ENCODE measurements at regions not wholly inside any gene's neighbourhood (a gene's known extent, or its start where the extent isn't known, plus 50 kb on each side); places are given as distances from the start of the nearest gene placed in this dataset.

DNA sequence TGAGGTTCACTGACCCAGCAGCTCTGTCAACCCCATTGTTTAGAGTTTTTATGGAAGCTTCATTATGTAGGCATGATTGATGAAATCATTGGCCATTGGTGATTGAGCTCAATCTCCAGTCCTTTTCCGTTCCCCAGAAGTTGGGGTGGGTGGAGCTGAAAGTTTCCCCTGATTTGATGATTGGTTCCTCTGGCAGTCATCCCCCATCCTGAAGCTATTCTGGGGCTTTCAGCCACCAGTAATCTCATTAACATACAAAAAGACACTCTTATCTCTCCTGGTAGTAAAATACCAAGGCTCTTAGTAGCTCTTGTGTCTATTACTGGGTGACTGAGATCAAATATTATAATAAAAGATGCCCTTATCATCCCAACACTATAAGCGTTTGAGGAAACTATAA, 67.1 kb downstream of the TANC2 start:
- H3K27ac ChIP-seq, result no peak overlapping the region
- TF ChIP-seq, protein P1, sequence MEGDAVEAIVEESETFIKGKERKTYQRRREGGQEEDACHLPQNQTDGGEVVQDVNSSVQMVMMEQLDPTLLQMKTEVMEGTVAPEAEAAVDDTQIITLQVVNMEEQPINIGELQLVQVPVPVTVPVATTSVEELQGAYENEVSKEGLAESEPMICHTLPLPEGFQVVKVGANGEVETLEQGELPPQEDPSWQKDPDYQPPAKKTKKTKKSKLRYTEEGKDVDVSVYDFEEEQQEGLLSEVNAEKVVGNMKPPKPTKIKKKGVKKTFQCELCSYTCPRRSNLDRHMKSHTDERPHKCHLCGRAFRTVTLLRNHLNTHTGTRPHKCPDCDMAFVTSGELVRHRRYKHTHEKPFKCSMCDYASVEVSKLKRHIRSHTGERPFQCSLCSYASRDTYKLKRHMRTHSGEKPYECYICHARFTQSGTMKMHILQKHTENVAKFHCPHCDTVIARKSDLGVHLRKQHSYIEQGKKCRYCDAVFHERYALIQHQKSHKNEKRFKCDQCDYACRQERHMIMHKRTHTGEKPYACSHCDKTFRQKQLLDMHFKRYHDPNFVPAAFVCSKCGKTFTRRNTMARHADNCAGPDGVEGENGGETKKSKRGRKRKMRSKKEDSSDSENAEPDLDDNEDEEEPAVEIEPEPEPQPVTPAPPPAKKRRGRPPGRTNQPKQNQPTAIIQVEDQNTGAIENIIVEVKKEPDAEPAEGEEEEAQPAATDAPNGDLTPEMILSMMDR (conservative IDR thresholded peaks at IDR 0.05), result no peak

DNA sequence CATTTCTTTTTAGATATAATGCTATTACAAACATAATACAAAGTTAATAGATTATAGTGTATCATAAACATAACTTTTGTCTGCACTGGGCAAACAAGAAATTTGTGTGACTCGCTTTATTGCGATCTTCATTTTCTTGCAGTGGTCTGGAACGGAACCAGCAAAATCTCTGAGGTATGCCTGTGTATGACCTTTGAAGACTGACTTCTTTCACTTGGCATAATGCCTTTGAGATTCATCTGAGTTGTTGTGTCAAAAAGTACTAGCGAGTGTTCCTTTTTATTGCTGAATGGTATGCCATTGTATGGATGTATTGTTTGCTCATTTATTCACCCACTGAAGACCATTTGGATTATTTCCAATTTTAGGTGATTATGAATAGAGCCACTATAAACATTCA, 69.2 kb downstream of the TANC2 start:
- TF ChIP-seq, protein P1 (conservative IDR thresholded peaks at IDR 0.05), result no peak
- H3K27ac ChIP-seq, result peak overlapping the region; percentile 54

DNA sequence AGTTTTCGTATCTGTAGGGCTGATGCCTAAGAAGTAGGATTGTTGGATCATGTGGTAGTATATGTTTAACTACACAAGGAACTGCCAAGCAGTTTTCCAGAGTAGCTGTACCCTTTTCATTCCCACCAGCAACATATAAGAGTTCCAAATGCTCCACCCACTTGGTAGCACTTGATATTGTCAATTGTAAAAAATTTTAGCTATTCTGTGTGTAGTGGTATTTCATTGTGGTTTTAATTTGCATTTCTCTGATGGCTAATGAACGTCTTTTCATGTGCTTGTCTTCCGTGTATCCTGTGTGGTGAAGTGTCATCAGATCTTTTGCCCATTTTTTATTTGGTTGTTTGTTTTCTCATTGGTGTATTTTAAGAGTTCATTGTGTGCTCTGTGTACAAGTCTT, 69.7 kb downstream of the TANC2 start:
- peak overlapping the region; percentile 54 for H3K27ac ChIP-seq
- TF ChIP-seq, protein P1 (conservative IDR thresholded peaks at IDR 0.05), result no peak

GRCh38 chr17:63039342-63039741, 73.3 kb downstream of the TANC2 start:
- TF ChIP-seq, protein P1 (conservative IDR thresholded peaks at IDR 0.05), result no peak
- peak overlapping the region; percentile 50 for H3K27ac ChIP-seq

DNA sequence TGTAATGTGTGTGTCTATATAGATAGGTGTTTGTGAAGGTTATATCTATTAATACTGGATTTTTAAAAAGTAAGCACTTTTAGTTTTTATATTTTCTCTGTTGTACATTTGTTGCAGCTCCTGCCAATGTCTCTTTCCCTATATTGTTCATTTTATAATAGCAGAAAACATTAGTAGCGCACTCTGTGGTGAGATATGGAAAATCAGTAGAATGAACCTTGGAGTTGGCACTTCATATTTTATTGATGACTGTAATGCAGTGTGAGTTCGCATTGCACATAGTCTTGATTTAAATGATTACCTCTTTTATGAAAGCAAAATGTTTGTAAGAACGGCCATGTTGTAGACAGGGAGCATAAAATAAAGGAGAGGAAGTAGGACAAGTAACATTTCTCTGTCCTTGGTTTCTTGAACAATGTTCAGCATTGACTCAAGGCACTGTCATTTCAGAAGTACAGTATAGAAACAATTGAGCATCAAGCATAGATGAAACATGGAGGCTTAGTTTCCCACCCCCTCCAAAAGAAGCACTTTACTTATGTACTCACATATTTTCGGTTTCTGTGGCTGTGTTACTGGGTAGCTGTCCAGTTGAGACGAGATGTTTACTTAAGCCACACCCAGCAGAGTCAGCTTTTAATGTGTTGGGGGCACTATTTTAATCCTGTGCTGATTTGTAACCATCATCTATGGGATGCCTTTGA, 74.0 kb downstream of the TANC2 start:
- peak overlapping the region; percentile 50 for H3K27ac ChIP-seq
- TF ChIP-seq, protein P1 (conservative IDR thresholded peaks at IDR 0.05), result no peak

- no peak overlapping the region for H3K27ac ChIP-seq
- TF ChIP-seq, protein P1 (conservative IDR thresholded peaks at IDR 0.05), result no peak
Observed at GRCh38 chr17:63040816-63041215, 74.8 kb downstream of the TANC2 start.

DNA sequence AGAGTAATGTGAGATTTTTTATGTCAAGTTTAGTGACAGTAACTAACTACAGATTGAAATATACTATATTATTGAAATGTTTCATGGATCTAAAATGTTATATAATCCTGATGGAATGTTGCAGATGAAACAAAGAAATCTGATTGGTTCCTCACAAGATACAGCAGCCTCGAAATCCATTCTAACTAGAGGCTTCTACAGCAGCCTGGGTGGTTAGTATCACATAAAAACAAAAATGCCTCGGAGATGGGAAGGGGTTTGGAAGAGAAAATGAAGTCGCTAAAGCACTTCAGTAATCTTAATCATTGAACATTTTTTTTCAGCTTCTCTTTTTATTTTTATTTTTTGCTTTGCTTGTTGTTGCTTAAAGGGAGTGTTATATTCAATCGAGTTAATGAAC, 75.2 kb downstream of the TANC2 start:
- H3K27ac ChIP-seq, result no peak overlapping the region
- TF ChIP-seq, protein P1 (conservative IDR thresholded peaks at IDR 0.05), result no peak
